ENCODE measurements at regions not wholly inside any gene's neighbourhood (a gene's known extent, or its start where the extent isn't known, plus 50 kb on each side); places are given as distances from the start of the nearest gene placed in this dataset.

DNA sequence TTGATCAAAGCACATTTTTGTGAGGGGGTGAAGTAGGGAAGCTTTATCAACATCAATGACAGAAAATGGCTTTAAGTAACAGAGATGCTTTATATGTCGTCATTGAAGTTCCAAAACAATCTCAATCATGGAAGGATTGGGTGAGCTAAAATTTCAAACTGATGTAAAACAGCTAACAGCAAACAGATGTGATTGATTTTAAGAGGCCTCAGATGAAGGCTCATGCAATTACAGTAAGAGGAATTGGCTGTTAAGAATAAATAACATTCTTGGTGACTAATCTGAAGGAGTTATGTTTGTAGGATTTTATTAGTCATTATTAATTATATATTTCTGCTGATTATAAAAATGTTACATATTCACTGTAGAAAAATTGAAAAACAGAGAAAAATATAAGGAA lies 63.5 kb upstream of the PUM3 start:
- TF ChIP-seq, protein P1, sequence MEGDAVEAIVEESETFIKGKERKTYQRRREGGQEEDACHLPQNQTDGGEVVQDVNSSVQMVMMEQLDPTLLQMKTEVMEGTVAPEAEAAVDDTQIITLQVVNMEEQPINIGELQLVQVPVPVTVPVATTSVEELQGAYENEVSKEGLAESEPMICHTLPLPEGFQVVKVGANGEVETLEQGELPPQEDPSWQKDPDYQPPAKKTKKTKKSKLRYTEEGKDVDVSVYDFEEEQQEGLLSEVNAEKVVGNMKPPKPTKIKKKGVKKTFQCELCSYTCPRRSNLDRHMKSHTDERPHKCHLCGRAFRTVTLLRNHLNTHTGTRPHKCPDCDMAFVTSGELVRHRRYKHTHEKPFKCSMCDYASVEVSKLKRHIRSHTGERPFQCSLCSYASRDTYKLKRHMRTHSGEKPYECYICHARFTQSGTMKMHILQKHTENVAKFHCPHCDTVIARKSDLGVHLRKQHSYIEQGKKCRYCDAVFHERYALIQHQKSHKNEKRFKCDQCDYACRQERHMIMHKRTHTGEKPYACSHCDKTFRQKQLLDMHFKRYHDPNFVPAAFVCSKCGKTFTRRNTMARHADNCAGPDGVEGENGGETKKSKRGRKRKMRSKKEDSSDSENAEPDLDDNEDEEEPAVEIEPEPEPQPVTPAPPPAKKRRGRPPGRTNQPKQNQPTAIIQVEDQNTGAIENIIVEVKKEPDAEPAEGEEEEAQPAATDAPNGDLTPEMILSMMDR (conservative IDR thresholded peaks at IDR 0.05 in 1 of 2, IDR thresholded peaks at IDR 0.05 in 1 of 2; ENCODE audit: low read depth in 1 of 2, low read length in 2 of 2), result no peak
- no peak for TF ChIP-seq EZH2 (IDR thresholded peaks at IDR 0.05; ENCODE audit: low read length, missing control alignments)
